A204.1 (cell line): ENCODE measurements at regions not wholly inside any gene's neighbourhood (a gene's known extent, or its start where the extent isn't known, plus 50 kb on each side); places are given as distances from the start of the nearest gene placed in this dataset.

ENCODE experiments used
- FAIRE-seq: peaks from 2 replicates; lab custom pipeline; 2012; peaks lifted over from hg19 to GRCh38; lab: Jason Lieb, UNC

GRCh38 chr10:78274491-78274890, 240.8 kb downstream of the RPS24 start:
- no peak for FAIRE-seq

GRCh38 chr10:78276139-78276538, 242.5 kb downstream of the RPS24 start:
- FAIRE-seq = no peak

- no peak for FAIRE-seq
These were observed 243.8 kb downstream of the RPS24 start for GRCh38 chr10:78277314-78278057.

- FAIRE-seq = no peak
These were observed 244.4 kb downstream of the RPS24 start for GRCh38 chr10:78278058-78278404.

GRCh38 chr10:78279756-78280155, 246.1 kb downstream of the RPS24 start:
- no peak for FAIRE-seq

GRCh38 chr10:78280604-78281003, 246.9 kb downstream of the RPS24 start:
- FAIRE-seq = no peak

GRCh38 chr10:78281627-78282026, 248.0 kb downstream of the RPS24 start:
- FAIRE-seq = no peak

- no peak for FAIRE-seq
These were observed 249.5 kb downstream of the RPS24 start for GRCh38 chr10:78283069-78283682.

GRCh38 chr10:78284381-78284780, 250.7 kb downstream of the RPS24 start:
- no peak for FAIRE-seq

GRCh38 chr10:78285226-78285625, 251.6 kb downstream of the RPS24 start:
- no peak for FAIRE-seq

GRCh38 chr10:78286186-78286585, 252.5 kb downstream of the RPS24 start:
- FAIRE-seq = no peak

GRCh38 chr10:78286668-78287067, 253.0 kb downstream of the RPS24 start:
- FAIRE-seq = no peak

- no peak for FAIRE-seq
These were observed 254.0 kb downstream of the RPS24 start for GRCh38 chr10:78287618-78288017.

GRCh38 chr10:78288663-78289062, 255.0 kb downstream of the RPS24 start:
- no peak for FAIRE-seq

- FAIRE-seq = no peak
These were observed 256.6 kb downstream of the RPS24 start for GRCh38 chr10:78290131-78290750.

- FAIRE-seq = no peak
These were observed 258.1 kb downstream of the RPS24 start for GRCh38 chr10:78291722-78292121.

- no peak for FAIRE-seq
These were observed 258.8 kb downstream of the RPS24 start for GRCh38 chr10:78292250-78292981.

GRCh38 chr10:78292982-78293865, 259.6 kb downstream of the RPS24 start:
- no peak for FAIRE-seq

GRCh38 chr10:78295242-78295641, 261.6 kb downstream of the RPS24 start:
- no peak for FAIRE-seq

GRCh38 chr10:78296785-78297184, 263.1 kb downstream of the RPS24 start:
- no peak for FAIRE-seq

- FAIRE-seq = no peak
These were observed 264.3 kb downstream of the RPS24 start for GRCh38 chr10:78297997-78298396.

- FAIRE-seq = no peak
These were observed 265.2 kb downstream of the RPS24 start for GRCh38 chr10:78298835-78299234.
